PFSK-1 (cell line): ENCODE measurements at regions not wholly inside any gene's neighbourhood (a gene's known extent, or its start where the extent isn't known, plus 50 kb on each side); places are given as distances from the start of the nearest gene placed in this dataset.

Experiments used
- POLR2AphosphoS5 ChIP-seq: IDR thresholded peaks from 2 replicates; pipeline ENCODE4 v1.6.1; 2012; ENCODE audit warnings: low read depth, mild to moderate bottlenecking, control low read depth, low read length, moderate library complexity
- REST ChIP-seq, 2 experiments: IDR thresholded peaks; 2 replicates each; pipeline versions ENCODE4 v1.6.1 to v1.8.0; 2011 to 2012; ENCODE audit warnings: low read depth in 2 of 2, low read length in 2 of 2, control low read depth in 1 of 2, inconsistent platforms in 1 of 2, mild to moderate bottlenecking in 1 of 2, moderate library complexity in 1 of 2; ENCODE audit not compliant: insufficient read depth in 1 of 2
- SIN3A ChIP-seq: IDR thresholded peaks from 2 replicates; pipeline ENCODE4 v1.6.1; 2012; ENCODE audit warnings: mild to moderate bottlenecking, low read length, moderate library complexity, borderline replicate concordance; ENCODE audit not compliant: insufficient read depth

GRCh38 chr9:4386819-4387218, 87.0 kb upstream of the GLIS3 start:
- TF ChIP-seq REST (IDR thresholded peaks at IDR 0.05; ENCODE audit: insufficient read depth in 1 of 2, low read depth in 2 of 2, low read length in 2 of 2) (no peak), SIN3A (no peak), POLR2AphosphoS5 (no peak)
